ENCODE measurements at regions not wholly inside any gene's neighbourhood (a gene's known extent, or its start where the extent isn't known, plus 50 kb on each side); places are given as distances from the start of the nearest gene placed in this dataset.
A peak's percentile ranks its signal among the peaks of the same experiment; 100 is the strongest.

GRCh38 chr17:70767102-70767701, 597.9 kb downstream of the KCNJ2 start:
- TF ChIP-seq HMGXB4 (CRISPR knock-in tag; IDR thresholded peaks at IDR 0.05; ENCODE audit: borderline replicate concordance) (no peak), RARB (CRISPR knock-in tag; IDR thresholded peaks at IDR 0.05) (no peak), PHF8 (IDR thresholded peaks at IDR 0.05; ENCODE audit: borderline replicate concordance, low read depth) (no peak), BHLHE40 (IDR thresholded peaks at IDR 0.05; ENCODE audit: low read depth, low read length) (no peak), CHD2 (IDR thresholded peaks at IDR 0.05; ENCODE audit: low read length, partially characterized antibody) (no peak), ZSCAN20 (CRISPR knock-in tag; IDR thresholded peaks at IDR 0.05) (no peak), EP300 (IDR thresholded peaks at IDR 0.05) (no peak), POLR2A (IDR thresholded peaks at IDR 0.05; ENCODE audit: low read length) (no peak)
- TF ChIP-seq, protein P1, sequence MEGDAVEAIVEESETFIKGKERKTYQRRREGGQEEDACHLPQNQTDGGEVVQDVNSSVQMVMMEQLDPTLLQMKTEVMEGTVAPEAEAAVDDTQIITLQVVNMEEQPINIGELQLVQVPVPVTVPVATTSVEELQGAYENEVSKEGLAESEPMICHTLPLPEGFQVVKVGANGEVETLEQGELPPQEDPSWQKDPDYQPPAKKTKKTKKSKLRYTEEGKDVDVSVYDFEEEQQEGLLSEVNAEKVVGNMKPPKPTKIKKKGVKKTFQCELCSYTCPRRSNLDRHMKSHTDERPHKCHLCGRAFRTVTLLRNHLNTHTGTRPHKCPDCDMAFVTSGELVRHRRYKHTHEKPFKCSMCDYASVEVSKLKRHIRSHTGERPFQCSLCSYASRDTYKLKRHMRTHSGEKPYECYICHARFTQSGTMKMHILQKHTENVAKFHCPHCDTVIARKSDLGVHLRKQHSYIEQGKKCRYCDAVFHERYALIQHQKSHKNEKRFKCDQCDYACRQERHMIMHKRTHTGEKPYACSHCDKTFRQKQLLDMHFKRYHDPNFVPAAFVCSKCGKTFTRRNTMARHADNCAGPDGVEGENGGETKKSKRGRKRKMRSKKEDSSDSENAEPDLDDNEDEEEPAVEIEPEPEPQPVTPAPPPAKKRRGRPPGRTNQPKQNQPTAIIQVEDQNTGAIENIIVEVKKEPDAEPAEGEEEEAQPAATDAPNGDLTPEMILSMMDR (IDR thresholded peaks at IDR 0.05): peak; percentile 89
- TF ChIP-seq, protein P2, sequence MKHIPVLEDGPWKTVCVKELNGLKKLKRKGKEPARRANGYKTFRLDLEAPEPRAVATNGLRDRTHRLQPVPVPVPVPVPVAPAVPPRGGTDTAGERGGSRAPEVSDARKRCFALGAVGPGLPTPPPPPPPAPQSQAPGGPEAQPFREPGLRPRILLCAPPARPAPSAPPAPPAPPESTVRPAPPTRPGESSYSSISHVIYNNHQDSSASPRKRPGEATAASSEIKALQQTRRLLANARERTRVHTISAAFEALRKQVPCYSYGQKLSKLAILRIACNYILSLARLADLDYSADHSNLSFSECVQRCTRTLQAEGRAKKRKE (CRISPR knock-in tag; IDR thresholded peaks at IDR 0.05; ENCODE audit: low read depth): no peak
